Right lung (tissue), 2 donors: ENCODE measurements at regions not wholly inside any gene's neighbourhood (a gene's known extent, or its start where the extent isn't known, plus 50 kb on each side); places are given as distances from the start of the nearest gene placed in this dataset.
"Not testable (repeated sequence)": the region's sequence is repeated elsewhere in the genome, so short reads cannot be mapped to it uniquely, and the experiment has no call there.

Experiments
- DNase-seq, 2 donors: peaks; one replicate each; pipeline ENCODE4 v3.0.0-alpha.2; 2013

DNA sequence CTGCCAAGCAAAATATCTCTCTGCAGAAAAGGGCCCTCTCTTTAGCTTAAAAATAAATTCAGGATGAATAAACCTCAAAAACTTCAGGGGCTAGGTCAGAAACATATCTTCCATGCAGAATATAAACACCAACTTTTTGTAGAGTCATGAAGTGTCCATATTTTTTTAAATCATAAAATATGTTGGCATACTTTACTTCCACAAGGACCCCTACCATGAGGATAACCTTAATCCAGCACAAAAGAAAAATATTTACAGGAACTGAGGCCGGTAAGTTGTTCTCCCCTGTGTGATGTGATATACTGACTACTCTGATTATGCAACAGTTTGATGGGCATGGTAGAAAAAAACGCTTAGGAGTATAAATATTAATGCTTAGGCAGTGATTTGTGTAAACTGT lies 264.8 kb upstream of the CDH11 start:
- no peak for DNase-seq

GRCh38 chr16:65384441-65384840 lies 262.6 kb upstream of the CDH11 start:
- DNase-seq, result no peak

DNA sequence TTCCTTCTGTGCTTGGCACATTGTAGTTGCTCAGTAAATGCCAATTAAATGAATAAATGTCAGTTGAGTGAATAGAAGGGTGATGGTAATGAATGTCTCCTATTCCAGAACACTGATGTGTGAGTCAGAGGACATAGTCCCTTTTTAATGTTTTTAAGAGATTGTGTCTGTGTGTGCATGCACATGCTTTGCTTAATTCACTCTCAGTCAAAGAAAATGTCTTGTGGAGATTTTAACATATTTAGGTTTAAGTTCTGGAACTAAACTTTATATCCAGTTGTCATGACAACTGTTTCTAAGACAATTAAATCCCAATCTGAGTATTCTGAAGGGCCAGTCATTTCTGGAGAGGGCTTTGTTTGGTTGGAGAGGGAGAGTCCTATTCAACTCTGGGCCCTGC lies 255.3 kb upstream of the CDH11 start:
- no peak for DNase-seq

- DNase-seq, result no peak
Observed at GRCh38 chr16:65376601-65377000, 254.7 kb upstream of the CDH11 start.

GRCh38 chr16:65375651-65376050 lies 253.8 kb upstream of the CDH11 start:
- DNase-seq, result no peak

GRCh38 chr16:65373097-65373496 lies 251.2 kb upstream of the CDH11 start:
- no peak for DNase-seq

- no peak for DNase-seq
Observed at GRCh38 chr16:65372171-65372570, 250.3 kb upstream of the CDH11 start.

DNA sequence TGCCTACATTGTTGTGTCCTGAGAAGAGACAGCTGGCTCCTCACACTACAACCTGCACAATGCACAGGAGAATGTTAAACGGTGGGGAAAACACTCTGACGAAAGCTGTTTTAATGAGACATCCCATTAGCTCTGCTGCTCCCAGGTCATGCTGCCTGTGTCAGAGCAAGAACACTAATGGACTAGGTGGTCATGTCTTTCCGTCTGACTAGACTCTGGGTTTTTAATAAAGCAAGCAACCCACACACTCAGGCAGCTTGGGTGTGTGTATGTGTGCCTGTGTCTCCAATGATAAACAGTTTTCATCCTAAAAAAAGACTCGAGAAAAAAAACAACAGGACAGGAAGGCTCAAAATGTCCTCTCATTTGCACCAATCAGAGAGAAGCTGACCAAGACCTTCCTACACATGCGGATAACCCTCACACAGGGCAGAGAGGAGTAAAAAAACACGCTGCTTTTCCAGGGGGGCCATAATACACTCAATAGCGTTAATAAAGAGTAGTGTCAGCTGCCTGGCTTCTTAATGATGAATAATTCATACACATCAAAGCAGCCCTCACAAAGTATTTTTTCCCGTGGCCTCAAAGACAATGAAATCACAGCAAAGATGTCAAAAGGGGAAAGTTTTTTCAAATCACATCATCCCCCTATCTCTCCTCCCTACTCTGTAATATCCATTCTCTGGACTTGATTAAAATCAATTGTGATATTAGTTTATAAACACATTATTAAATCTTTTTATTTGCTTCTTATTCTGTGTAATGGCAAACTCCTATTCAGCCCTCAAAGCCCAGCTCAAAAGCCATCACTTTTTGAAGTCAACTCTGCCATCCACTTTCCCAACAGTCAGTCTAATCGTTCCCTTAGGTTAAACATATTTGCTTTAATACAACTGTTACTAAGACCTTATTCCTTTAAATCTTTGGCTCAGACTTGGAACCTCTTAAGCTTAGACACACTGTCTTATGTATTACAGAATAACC lies 244.2 kb upstream of the CDH11 start:
- DNase-seq, result no peak

- not testable (repeated sequence) for DNase-seq
Observed at GRCh38 chr16:65356721-65357120, 234.9 kb upstream of the CDH11 start.

- DNase-seq, result no peak
Observed at GRCh38 chr16:65355706-65356105, 233.8 kb upstream of the CDH11 start.

- DNase-seq, result no peak
Observed at GRCh38 chr16:65353183-65353582, 231.3 kb upstream of the CDH11 start.

GRCh38 chr16:65349626-65350025 lies 227.8 kb upstream of the CDH11 start:
- DNase-seq, result no peak

DNA sequence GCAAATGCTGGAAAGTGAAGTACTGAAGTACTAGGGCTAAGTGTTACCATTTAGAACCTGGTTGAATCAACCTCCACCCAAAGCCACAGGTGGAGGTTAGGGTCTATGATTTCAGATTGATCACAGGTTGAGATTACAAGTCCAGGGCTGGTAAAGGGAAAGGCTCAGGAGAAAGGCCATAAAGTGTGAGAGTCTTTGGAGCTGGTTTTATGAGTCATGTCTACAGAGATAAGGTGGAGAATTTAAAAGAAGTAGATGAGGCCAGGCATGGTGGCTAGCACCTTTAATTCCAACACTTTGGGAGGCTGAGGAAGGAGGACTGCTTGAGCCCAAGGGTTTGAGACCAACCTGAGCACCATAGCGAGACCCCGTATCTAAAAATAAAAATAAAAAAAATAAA lies 221.7 kb upstream of the CDH11 start:
- DNase-seq, result no peak

- no peak for DNase-seq
Observed at GRCh38 chr16:65342231-65342866, 220.5 kb upstream of the CDH11 start.

DNA sequence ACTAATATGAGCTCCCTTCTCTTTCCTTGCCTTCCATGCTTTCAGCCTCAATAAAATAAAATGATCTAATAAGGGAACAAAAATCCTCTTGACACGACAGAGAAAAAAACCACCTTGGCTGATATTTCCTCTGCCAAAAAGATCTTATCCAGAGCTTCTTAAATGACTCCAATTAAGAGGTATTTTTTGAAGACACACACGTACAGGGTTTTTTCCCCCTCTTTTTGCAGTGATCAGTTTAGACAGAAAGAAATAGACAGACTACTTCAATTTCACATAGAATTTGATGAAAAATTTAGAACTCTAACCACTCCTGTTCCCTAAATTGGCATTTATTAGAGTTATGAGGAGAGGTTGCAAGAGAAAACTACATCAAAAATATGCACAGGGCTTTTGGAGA lies 217.2 kb upstream of the CDH11 start:
- no peak for DNase-seq

GRCh38 chr16:65336160-65336559 lies 214.3 kb upstream of the CDH11 start:
- no peak for DNase-seq

GRCh38 chr16:65334081-65334480 lies 212.2 kb upstream of the CDH11 start:
- no peak for DNase-seq

DNA sequence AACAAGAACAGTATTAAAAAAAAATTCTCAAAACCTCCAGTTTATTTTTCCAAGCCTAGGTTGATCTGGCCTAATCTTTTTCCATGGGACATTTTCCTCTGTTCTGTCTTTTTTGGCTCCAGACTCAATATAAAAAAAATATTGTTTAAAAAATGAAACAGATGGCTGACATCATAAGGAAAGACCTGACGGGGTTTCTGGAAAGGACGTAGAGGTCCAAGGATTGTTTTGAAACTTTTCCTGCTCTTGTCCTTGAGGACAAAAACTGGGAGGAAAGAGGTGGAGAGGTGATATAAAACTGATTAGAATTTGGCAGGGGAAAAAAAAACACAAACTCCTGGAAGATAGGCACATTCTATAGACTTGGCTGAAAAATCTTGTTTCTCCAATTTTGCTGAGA lies 211.4 kb upstream of the CDH11 start:
- no peak for DNase-seq

GRCh38 chr16:65327346-65327745 lies 205.5 kb upstream of the CDH11 start:
- no peak for DNase-seq

DNA sequence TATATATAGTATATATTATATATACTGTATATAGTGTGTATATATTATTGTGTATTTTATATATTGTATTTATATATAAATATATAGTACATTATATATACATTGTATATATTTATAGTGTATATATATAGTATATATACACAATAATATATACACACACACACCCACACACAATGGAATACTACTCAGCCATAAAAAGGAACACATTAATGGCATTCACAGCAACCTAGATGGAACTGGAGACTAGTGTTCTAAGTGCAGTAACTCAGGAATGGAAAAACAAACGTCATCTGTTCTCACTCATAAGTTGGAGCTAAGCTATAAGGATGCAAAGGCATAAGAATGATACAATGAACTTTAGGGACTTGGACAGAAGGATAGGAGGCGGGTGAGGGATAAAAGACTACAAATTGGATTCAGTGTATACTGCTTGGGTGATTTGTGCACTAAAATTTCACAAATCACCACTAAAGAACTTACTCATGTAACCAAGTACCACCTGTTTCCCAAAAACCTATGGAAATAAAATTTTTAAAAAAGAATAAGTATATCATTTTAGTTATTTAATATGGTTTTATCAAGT lies 201.9 kb upstream of the CDH11 start:
- DNase-seq, result no peak

DNA sequence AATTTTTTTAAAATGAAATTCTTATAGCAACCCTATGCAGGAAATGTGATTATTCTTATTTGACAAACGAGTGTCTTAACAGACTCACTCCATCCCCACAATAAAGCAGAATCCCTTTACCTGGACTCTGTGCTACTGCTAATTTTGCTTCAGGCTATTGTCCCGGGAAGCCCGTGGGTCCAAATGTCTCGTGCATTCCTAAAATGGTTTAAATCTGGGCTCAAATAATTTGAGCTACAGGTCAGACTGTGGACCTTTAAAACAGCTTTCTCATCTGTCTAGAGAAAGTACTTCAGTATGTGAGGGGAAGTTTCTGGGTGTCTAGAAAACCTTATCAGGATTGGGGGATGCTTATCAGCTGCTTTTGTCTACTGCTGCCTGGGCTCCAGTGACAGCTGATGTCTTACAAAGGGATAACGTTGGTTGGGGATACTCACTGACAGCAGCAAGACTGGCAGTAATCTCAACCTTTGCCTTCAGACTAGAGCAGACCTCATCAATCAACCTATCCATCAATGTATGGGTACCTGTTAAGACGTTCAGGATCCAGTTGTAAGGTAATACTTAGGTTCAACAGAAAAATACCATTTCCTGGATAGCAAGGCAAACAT lies 197.9 kb upstream of the CDH11 start:
- no peak for DNase-seq

- no peak for DNase-seq
Observed at GRCh38 chr16:65318590-65319257, 196.9 kb upstream of the CDH11 start.
